K562 (cell line): ENCODE measurements at regions not wholly inside any gene's neighbourhood (a gene's known extent, or its start where the extent isn't known, plus 50 kb on each side); places are given as distances from the start of the nearest gene placed in this dataset.

Source experiments
- ATAC-seq: fragments of 200-7000 bp; cut with Tn5 transposase; 3 replicates; pipeline ENCODE4 v1.9.1; 2020; ENCODE audit warnings: moderate library complexity
- BruUV-seq: library from RNA; stranded (reverse); fragments of 400-500 nt; replicated peaks from 2 replicates; lab custom pipeline; 2021; lab: Mats Ljungman, UMichigan
- CTCF ChIA-PET: fragments of 300-600 bp; formaldehyde crosslinking; extraction: SDS; loops from one replicate; lab custom pipeline; 2021; ENCODE audit warnings: low intra/inter-chr PET ratio; lab: Yijun Ruan, JAX
- POLR2A ChIA-PET: fragments of 300-600, 350-650 bp; sonication (Branson Sonifier 250); formaldehyde crosslinking; extraction: SDS; loops from one replicate; lab custom pipeline; 2021; ENCODE audit warnings: antibody characterized with exemption, inconsistent platforms; lab: Yijun Ruan, JAX
- DNase-seq, 4 experiments: peaks; one replicate each; pipeline versions ENCODE4 v3.0.0 to v3.0.0-alpha.2; 2011 to 2018; ENCODE audit warnings: low spot score in 3 of 4, mixed read lengths in 3 of 4; ENCODE audit errors: extremely low read depth in 1 of 4
- FAIRE-seq: peaks from 2 replicates; lab custom pipeline; 2011; peaks lifted over from hg19 to GRCh38; lab: Jason Lieb, UNC
- H2AFZ ChIP-seq: 2 replicates; pipeline ENCODE4 v1.6.0; 2011; ENCODE audit warnings: low read depth, low read length, control low read depth, inconsistent platforms
- H3K27ac ChIP-seq: fragments of 200-600 bp; 3 replicates; pipeline ENCODE4 v1.8.0; 2011; ENCODE audit warnings: low read depth, mild to moderate bottlenecking, control low read depth, inconsistent platforms, low read length, moderate library complexity, mixed read lengths; ENCODE audit errors: extremely low read depth
- H3K27me3 ChIP-seq, 2 experiments: fragments of 300-600 bp in 1 of 2; 2 replicates in 1 of 2; 3 replicates in 1 of 2; pipeline versions ENCODE4 v1.6.0 to v1.8.0; 2011; ENCODE audit warnings: inconsistent platforms in 2 of 2, low read length in 2 of 2, mild to moderate bottlenecking in 1 of 2, mixed read lengths in 1 of 2, moderate library complexity in 1 of 2; ENCODE audit not compliant: control insufficient read depth in 2 of 2, insufficient read depth in 2 of 2
- H3K36me3 ChIP-seq: fragments of 300-600 bp; 3 replicates; pipeline ENCODE4 v1.8.0; 2011; ENCODE audit warnings: mild to moderate bottlenecking, low read length, inconsistent platforms; ENCODE audit not compliant: control insufficient read depth, insufficient read depth
- H3K4me1 ChIP-seq, 2 experiments: fragments of 200-600 bp in 1 of 2; replicated peaks in 1 of 2; 2 replicates in 1 of 2; 3 replicates in 1 of 2; pipeline versions ENCODE4 v1.5.1 to v1.8.0; 2011; ENCODE audit warnings: inconsistent platforms in 2 of 2, low read length in 2 of 2, mild to moderate bottlenecking in 1 of 2, mixed read lengths in 1 of 2, moderate library complexity in 1 of 2; ENCODE audit not compliant: control insufficient read depth in 2 of 2, insufficient read depth in 2 of 2
- H3K4me2 ChIP-seq: 2 replicates; pipeline ENCODE4 v1.6.1; 2011; ENCODE audit warnings: low read length, control low read depth, inconsistent platforms, mixed read lengths; ENCODE audit not compliant: insufficient read depth
- H3K4me3 ChIP-seq: fragments of 200-600 bp; sonication (generic), shearing (Covaris generic); 2 replicates; pipeline ENCODE4 v1.5.1; 2016; ENCODE audit warnings: control low read depth, inconsistent platforms
- H3K79me2 ChIP-seq: fragments of 200-600 bp; 3 replicates; pipeline ENCODE4 v1.8.0; 2011; ENCODE audit warnings: low read length, inconsistent platforms; ENCODE audit not compliant: control insufficient read depth, insufficient read depth
- H3K9ac ChIP-seq, 2 experiments: 2 replicates each; pipeline versions ENCODE4 v1.6.0 to v1.6.1; 2011; ENCODE audit warnings: low read depth in 2 of 2, low read length in 2 of 2, control low read depth in 1 of 2, inconsistent platforms in 1 of 2, mild to moderate bottlenecking in 1 of 2, mixed read lengths in 1 of 2; ENCODE audit not compliant: insufficient read depth in 1 of 2
- H3K9me1 ChIP-seq: one replicate; pipeline ENCODE4 v1.6.0; 2011; ENCODE audit warnings: inconsistent platforms, mild to moderate bottlenecking, low read length, moderate library complexity; ENCODE audit not compliant: control insufficient read depth, insufficient read depth
- H3K9me3 ChIP-seq: replicated peaks from 2 replicates; pipeline ENCODE4 v1.5.1; 2011; ENCODE audit warnings: low read depth, low read length, inconsistent platforms; ENCODE audit not compliant: control insufficient read depth, insufficient read depth
- H4K20me1 ChIP-seq: replicated peaks from 2 replicates; pipeline ENCODE4 v1.6.1; 2011; ENCODE audit warnings: low read length, inconsistent platforms, mixed read lengths; ENCODE audit not compliant: control insufficient read depth, insufficient read depth
- BCOR ChIP-seq: fragments of 450-650 bp; IDR thresholded peaks from 2 replicates; pipeline ENCODE4 v1.6.1; 2016
- BRD4 ChIP-seq: fragments of 200-600 bp; sonication (generic); IDR thresholded peaks from 2 replicates; pipeline ENCODE4 v1.6.1; 2017; ENCODE audit warnings: inconsistent platforms
- CHAMP1 ChIP-seq: fragments of 450-650 bp; IDR thresholded peaks from 2 replicates; pipeline ENCODE4 v1.6.1; 2016; ENCODE audit warnings: mild to moderate bottlenecking
- ETS2 ChIP-seq: IDR thresholded peaks from 2 replicates; pipeline ENCODE4 v1.6.1; 2016; ENCODE audit warnings: borderline replicate concordance, missing genetic modification characterization, mild to moderate bottlenecking, moderate library complexity, missing compliant biosample characterization; ENCODE audit not compliant: poor library complexity, severe bottlenecking
- HCFC1 ChIP-seq: IDR thresholded peaks from 2 replicates; pipeline ENCODE4 v1.6.1; 2012; ENCODE audit warnings: low read depth, low read length, improper control_type of control experiment
- MAFG ChIP-seq: fragments of 450-650 bp; conservative IDR thresholded peaks from 2 replicates; pipeline ENCODE4 v1.6.1; 2016; ENCODE audit warnings: missing genetic modification characterization, missing compliant biosample characterization
- RBM25 ChIP-seq: fragments of 200-400 bp; formaldehyde crosslinking; IDR thresholded peaks from 2 replicates; pipeline ENCODE4 v1.6.1; 2018; ENCODE audit warnings: low read length, low read depth, moderate library complexity; ENCODE audit not compliant: severe bottlenecking
- THRA ChIP-seq: fragments of 450-650 bp; IDR thresholded peaks from 2 replicates; pipeline ENCODE4 v1.6.1; 2017; ENCODE audit warnings: mild to moderate bottlenecking, moderate library complexity
- ZBTB34 ChIP-seq: fragments of 250-450 bp; sonication (Bioruptor Pico); IDR thresholded peaks from 2 replicates; pipeline ENCODE4 v1.8.0; 2021; ENCODE audit warnings: mild to moderate bottlenecking, moderate library complexity
- ZFP36 ChIP-seq: fragments of 150-350 bp; IDR thresholded peaks from 2 replicates; pipeline ENCODE4 v1.6.1; 2018; ENCODE audit warnings: low read length, low read depth; ENCODE audit not compliant: partially characterized antibody
- ZNF121 ChIP-seq: sonication (generic); formaldehyde crosslinking; conservative IDR thresholded peaks from 2 replicates; pipeline ENCODE4 v1.8.0; 2022; ENCODE audit warnings: missing genetic modification reagents
- WGBS: fragments of 100-300 bp; shearing (Covaris generic); methylation state at CpG from one replicate; pipeline ENCODE4 v1.1.6; 2016; ENCODE audit warnings: low coverage, mixed read lengths; ENCODE audit not compliant: insufficient coverage; ENCODE audit errors: missing lambda C conversion rate; 5-methylcytosine and 5-hydroxymethylcytosine counted together
- in situ Hi-C: fragments of 300-500 bp; cut with MboI; formaldehyde crosslinking; loops from 4 replicates; pipeline ENCODE4 v1.15.0; 2018; ENCODE audit warnings: inconsistent platforms, mixed read lengths
- intact Hi-C: fragments of 100-400 bp; cut with micrococcal nuclease; formaldehyde crosslinking; loops from 2 replicates; pipeline ENCODE4 v1.14.2; 2022

GRCh38 chr21:35396655-35397054, 347.6 kb upstream of the RUNX1 start:
- intact Hi-C loops: loop anchor here (5.0 kb wide), 1 partner anchor 289 kb away; no protein-coding TSS in a partner anchor
- BruUV-seq: no TSS peak
- Histone ChIP-seq H3K9me3 (no peaks in the 10 kb centered on the region), H3K4me1 (peaks cover 0 to 15% of the 10 kb centered on the region in 2 experiments; a peak in 2 of 5 replicates), H3K4me2 (no peak overlapping the region), H3K9me1 (no peaks in the 10 kb centered on the region), H4K20me1 (no peaks in the 10 kb centered on the region), H3K27me3 (no peaks in the 10 kb centered on the region), H3K9ac (no peak overlapping the region), H3K4me3 (no peak overlapping the region), H2AFZ (no peak overlapping the region), H3K36me3 (no peaks in the 10 kb centered on the region), H3K79me2 (no peaks in the 10 kb centered on the region), H3K27ac (no peak overlapping the region)
- CTCF ChIA-PET: no interaction called here
- FAIRE-seq (no peak), ATAC-seq (no peak), DNase-seq (no peak)
- TF ChIP-seq RBM25 (peak; percentile 73), ZFP36 (peak; percentile 38), THRA (no peak), BCOR (peak; percentile 54)
- POLR2A ChIA-PET: interaction anchor here (0.6 to 1.0 kb wide), 2 partner anchors 11 to 167 kb away, joined by 3 read pairs; no protein-coding TSS in a partner anchor
- 57% methylated on average over 4 of the region's 4 CpGs for WGBS
- in situ Hi-C loops: no loop called here

GRCh38 chr21:35395728-35396127, 346.6 kb upstream of the RUNX1 start:
- ATAC-seq (no peak), FAIRE-seq (no peak), DNase-seq (no peak)
- ChIA-PET CTCF (no interaction called here), POLR2A (interaction anchor here (0.6 to 1.0 kb wide), 2 partner anchors 12 to 168 kb away, joined by 3 read pairs; no protein-coding TSS in a partner anchor)
- H2AFZ ChIP-seq: no peak overlapping the region
- H3K9ac ChIP-seq: no peak overlapping the region
- no peak overlapping the region for H3K27ac ChIP-seq
- no peak overlapping the region for H3K4me3 ChIP-seq
- H4K20me1 ChIP-seq: no peaks in the 10 kb centered on the region
- H3K4me2 ChIP-seq: no peak overlapping the region
- intact Hi-C loops (loop anchor here (5.0 kb wide), 1 partner anchor 288 kb away; no protein-coding TSS in a partner anchor), in situ Hi-C loops (no loop called here)
- BruUV-seq: no TSS peak
- H3K36me3 ChIP-seq: no peaks in the 10 kb centered on the region
- H3K9me3 ChIP-seq: no peaks in the 10 kb centered on the region
- peaks cover 0 to 15% of the 10 kb centered on the region in 2 experiments; a peak in 2 of 5 replicates for H3K4me1 ChIP-seq
- no peaks in the 10 kb centered on the region for H3K79me2 ChIP-seq
- no peaks in the 10 kb centered on the region for H3K9me1 ChIP-seq
- 18% methylated on average over 1 of the region's 1 CpG for WGBS
- no peaks in the 10 kb centered on the region for H3K27me3 ChIP-seq
- no peak for TF ChIP-seq ETS2 (tag)
- TF ChIP-seq CHAMP1: no peak
- TF ChIP-seq ZNF121 (CRISPR knock-in tag): no peak
- no peak for TF ChIP-seq ZBTB34
- TF ChIP-seq MAFG (tag): peak; percentile 40; the same call in 1 of the 2 replicates
- TF ChIP-seq BRD4: no peak
- TF ChIP-seq HCFC1: no peak
